DND-41 (cell line): ENCODE measurements at regions not wholly inside any gene's neighbourhood (a gene's known extent, or its start where the extent isn't known, plus 50 kb on each side); places are given as distances from the start of the nearest gene placed in this dataset.

Experiments
- EZH2 ChIP-seq: IDR thresholded peaks from 3 replicates; pipeline ENCODE4 v1.6.1; 2012; ENCODE audit warnings: borderline replicate concordance, low read depth, mild to moderate bottlenecking, moderate library complexity, low read length, inconsistent platforms; ENCODE audit not compliant: severe bottlenecking
- TF ChIP-seq, protein P1 (sequence below): IDR thresholded peaks from 2 replicates; pipeline ENCODE4 v1.5.1; 2012; ENCODE audit warnings: borderline replicate concordance, low read length, moderate library complexity, mild to moderate bottlenecking; ENCODE audit not compliant: poor library complexity, severe bottlenecking; ENCODE audit errors: extremely low read depth

DNA sequence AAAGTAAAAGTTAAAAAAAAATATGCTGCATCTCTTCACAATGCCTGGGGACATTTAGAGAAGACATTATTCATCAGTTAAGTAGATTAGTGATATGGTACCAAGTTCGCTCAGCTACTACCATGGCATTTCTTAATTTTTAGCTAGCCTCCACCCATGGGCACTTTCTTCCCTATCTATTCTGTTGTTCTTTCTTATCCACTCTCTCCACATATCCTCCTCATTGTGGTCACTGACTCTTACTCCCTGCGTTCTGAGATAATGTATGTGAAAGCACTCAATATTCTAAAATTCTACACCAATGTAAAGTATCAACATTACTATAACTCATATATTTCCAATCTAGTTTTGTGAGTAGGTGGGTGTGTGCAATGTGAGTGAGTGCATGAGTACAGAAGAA, 609.7 kb upstream of the DAB2 start:
- TF ChIP-seq, protein P1, sequence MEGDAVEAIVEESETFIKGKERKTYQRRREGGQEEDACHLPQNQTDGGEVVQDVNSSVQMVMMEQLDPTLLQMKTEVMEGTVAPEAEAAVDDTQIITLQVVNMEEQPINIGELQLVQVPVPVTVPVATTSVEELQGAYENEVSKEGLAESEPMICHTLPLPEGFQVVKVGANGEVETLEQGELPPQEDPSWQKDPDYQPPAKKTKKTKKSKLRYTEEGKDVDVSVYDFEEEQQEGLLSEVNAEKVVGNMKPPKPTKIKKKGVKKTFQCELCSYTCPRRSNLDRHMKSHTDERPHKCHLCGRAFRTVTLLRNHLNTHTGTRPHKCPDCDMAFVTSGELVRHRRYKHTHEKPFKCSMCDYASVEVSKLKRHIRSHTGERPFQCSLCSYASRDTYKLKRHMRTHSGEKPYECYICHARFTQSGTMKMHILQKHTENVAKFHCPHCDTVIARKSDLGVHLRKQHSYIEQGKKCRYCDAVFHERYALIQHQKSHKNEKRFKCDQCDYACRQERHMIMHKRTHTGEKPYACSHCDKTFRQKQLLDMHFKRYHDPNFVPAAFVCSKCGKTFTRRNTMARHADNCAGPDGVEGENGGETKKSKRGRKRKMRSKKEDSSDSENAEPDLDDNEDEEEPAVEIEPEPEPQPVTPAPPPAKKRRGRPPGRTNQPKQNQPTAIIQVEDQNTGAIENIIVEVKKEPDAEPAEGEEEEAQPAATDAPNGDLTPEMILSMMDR, result no peak
- no peak for TF ChIP-seq EZH2
